SW480 (cell line): ENCODE measurements at regions not wholly inside any gene's neighbourhood (a gene's known extent, or its start where the extent isn't known, plus 50 kb on each side); places are given as distances from the start of the nearest gene placed in this dataset.
A peak's percentile ranks its signal among the peaks of the same experiment; 100 is the strongest.
"Not testable (repeated sequence)": the region's sequence is repeated elsewhere in the genome, so short reads cannot be mapped to it uniquely, and the experiment has no call there.

Source experiments
- DNase-seq: peaks from one replicate; pipeline ENCODE4 v3.0.0-alpha.2; 2016; ENCODE audit warnings: low spot score

- no peak for DNase-seq
Observed at GRCh38 chr4:126592088-126592487, 1040.7 kb upstream of the INTU start.

- no peak for DNase-seq
Observed at GRCh38 chr4:126593626-126594025, 1039.1 kb upstream of the INTU start.

DNA sequence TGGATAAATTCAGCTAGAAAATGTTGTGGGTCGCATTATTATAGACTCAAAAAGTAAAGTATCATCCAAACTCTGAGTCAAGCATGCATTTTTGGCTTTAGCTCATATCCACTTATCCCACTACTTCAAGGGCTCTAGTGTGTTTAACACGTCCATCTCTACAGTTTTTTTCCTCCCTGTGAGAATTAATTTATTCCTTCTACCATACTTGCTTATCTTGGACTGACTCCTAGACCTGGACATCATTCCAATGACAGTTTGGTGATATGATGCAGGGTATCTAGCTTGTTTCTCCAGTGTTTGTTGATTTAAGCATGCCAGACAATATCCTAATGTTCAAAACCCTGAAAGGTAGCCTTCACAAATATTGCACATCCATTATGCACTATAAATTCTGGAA is 1037.1 kb upstream of the INTU start:
- DNase-seq, result no peak

DNA sequence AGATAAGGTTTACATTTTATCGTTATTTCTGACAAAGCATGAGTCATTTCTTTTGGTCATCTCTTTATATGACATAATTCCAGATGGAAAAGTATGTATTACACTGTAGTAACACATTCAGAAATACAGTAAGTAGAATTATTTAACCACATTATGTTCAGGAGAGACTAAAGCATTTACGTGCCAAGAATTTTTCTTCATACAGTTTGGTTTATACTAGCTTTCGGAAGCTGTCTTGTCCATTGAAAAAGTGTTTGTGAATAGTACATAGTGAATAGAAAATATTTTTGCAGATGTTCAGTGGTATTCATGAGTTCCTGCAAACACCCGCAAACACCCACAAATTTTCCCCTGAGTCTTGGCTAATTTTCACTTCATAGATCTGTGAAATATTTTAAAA is 1033.0 kb upstream of the INTU start:
- DNase-seq, result no peak

DNA sequence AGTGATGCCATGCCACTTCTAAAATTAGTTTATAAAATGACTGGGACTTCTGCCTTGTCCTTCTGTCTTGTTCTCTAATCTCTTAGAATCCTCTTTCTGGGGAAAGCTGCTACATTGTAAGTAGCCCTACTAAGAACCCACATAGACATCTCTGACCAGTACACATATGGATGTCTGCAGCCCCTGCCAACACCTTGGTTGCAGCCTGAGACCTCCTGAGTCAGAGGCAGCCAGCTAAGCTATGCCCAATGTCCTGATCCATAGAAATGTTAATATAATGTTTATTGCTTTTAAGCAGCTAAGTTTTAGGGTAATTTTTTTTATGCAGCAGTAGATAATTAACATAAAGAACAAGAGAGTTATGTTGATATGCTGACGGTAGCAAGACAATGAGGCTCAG is 1029.5 kb upstream of the INTU start:
- DNase-seq, result no peak

DNA sequence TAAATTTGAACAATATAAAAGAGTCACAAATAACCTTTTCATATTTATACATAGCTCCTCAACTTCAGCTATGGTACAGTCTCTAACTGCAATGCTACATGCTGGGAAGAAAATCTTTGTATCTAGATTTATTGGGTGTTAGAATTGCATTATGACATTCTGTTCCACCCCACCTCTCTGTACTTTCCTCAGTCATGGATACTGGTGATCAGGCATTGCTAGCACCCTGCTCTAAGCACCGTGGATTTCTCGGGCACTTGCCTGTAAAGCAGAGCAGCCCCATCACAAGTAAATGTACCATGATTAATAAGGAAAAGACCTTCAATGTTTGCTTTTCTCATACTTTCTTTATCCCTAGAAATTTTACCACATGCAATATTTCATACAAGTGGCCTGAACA is 1028.9 kb upstream of the INTU start:
- DNase-seq, result no peak

GRCh38 chr4:126604268-126604867 is 1028.4 kb upstream of the INTU start:
- peak; percentile 18 for DNase-seq

DNA sequence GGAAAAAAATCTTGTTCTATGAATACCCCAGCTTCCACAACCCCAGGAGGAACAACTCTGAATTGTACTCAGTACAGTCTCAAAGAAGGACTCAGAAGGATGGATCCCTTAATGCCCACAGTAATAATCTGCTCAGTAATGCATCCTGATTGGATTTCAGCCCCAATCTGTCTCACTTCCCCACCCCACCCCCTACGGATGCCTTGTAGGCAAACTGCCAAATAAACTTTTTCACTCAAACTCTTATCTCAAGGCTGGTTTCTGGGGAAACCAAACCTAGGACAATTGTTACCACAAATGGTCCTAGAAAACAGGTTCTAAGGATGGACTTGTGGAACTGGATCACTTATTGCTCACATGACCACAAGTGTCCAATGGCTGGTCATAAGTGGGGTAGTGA is 1021.8 kb upstream of the INTU start:
- DNase-seq, result no peak

GRCh38 chr4:126611900-126612299 is 1020.9 kb upstream of the INTU start:
- no peak for DNase-seq

- no peak for DNase-seq
Observed at GRCh38 chr4:126614356-126614855, 1018.4 kb upstream of the INTU start.

GRCh38 chr4:126616795-126617194 is 1016.0 kb upstream of the INTU start:
- no peak for DNase-seq

- no peak for DNase-seq
Observed at GRCh38 chr4:126627255-126627654, 1005.5 kb upstream of the INTU start.

GRCh38 chr4:126628933-126629332 is 1003.8 kb upstream of the INTU start:
- DNase-seq, result no peak

DNA sequence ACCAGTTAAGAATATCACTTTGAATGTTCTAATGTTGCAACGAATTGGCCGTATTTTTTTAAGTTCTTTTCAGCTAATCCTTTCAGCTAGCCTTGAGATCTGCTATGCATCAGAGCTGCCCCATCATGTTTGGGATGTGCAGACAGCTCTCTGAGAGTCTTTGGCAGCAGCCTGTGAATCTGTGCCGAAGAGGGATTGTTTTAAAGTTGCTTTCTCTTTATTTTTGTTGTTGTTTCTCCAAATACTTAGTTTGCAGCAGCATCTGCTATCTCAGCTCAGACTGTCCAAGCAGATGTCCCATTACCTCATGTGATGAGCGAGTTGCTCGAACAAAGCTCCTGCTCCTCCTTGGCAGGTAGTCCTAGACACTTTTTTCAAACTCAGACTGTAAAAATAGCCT is 1002.5 kb upstream of the INTU start:
- no peak for DNase-seq

- DNase-seq, result no peak
Observed at GRCh38 chr4:126633306-126633705, 999.5 kb upstream of the INTU start.

DNA sequence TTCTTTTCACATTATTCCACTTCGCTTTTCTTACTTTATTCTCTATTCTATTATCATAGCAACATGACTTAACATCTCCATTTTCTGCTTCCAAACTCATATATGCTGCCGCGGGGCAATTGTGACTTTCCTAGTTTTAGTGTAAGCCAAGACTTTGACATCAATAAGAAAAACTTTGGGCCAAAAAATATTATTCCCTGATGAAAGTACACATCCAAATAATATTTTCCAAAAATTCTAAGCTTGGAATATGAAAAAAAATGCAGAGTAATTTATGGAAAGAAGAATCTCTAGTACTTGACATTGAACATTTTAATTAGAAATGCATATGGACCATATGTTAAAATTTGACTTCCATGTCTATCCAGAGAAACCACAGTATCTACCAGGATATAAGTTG is 995.1 kb upstream of the INTU start:
- no peak for DNase-seq

DNA sequence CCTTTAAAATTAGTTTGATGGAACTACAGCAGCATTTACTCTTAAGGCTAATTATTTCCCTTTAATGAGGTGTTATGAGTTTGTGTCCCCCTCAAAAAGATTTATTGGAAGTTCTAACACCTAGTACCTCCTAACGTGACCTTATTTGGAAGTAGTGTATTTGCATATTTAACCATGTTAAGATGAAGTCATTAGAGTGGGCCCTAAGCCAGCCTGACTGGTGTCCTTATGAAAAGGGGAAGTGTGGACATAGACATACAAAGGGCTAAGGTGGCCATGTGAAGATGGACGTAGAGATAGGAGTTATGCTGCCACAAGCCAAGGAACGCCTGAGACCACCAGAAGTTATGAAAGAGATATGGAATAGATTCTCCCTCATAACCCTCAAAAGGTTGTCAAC is 985.4 kb upstream of the INTU start:
- DNase-seq, result no peak

GRCh38 chr4:126647756-126648397 is 984.9 kb upstream of the INTU start:
- no peak for DNase-seq

DNA sequence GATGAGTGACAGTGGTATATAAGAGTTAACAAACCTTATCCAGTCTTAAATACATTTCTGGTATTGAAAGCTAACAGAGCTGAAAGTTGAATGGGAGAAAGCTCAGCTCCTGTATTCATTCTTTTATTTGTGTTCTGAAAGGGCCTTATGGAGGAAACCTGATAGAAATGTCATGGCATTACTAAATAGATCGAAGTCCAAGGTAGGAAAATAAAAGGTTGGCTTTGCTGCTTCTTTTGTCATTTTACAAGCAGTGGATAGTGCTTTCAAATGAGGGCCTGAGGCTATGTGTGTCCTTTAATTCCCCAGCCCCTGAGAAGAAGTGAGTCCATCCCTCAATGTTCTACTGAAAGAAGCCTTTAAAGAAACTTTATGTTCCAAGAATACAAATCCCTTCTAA is 974.3 kb upstream of the INTU start:
- no peak for DNase-seq

GRCh38 chr4:126661194-126661593 is 971.6 kb upstream of the INTU start:
- no peak for DNase-seq

- no peak for DNase-seq
Observed at GRCh38 chr4:126664839-126665238, 967.9 kb upstream of the INTU start.

GRCh38 chr4:126670038-126670437 is 962.7 kb upstream of the INTU start:
- DNase-seq, result not testable (repeated sequence)

- no peak for DNase-seq
Observed at GRCh38 chr4:126678618-126679017, 954.1 kb upstream of the INTU start.

DNA sequence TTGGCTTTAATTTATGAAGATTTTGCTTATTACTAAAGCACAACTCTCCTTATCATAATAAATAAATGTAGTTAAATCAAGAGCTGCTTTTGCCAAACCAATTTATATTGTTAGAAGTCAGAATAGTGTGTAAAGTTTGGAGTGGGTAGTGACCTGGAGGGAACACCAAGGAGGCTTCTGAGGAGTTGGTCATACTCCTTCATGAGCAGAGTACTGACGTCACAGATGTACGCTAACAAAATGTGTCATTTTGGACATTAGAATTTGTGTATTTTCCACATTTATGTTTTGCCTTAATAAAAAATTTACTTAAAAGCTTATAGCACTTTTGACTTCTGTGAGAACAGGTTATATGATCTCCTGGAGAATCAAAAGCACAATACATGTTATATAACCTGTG is 953.5 kb upstream of the INTU start:
- no peak for DNase-seq
